GM23248 (cell line): ENCODE measurements at regions not wholly inside any gene's neighbourhood (a gene's known extent, or its start where the extent isn't known, plus 50 kb on each side); places are given as distances from the start of the nearest gene placed in this dataset.

Source experiments
- EZH2 ChIP-seq: fragments of 200-600 bp; sonication (generic); IDR thresholded peaks from 2 replicates; pipeline ENCODE4 v1.6.1; 2018; ENCODE audit warnings: antibody characterized with exemption, mild to moderate bottlenecking; ENCODE audit not compliant: insufficient read depth, poor library complexity, severe bottlenecking
- EZH2phosphoT487 ChIP-seq: fragments of 200-600 bp; sonication (generic); IDR thresholded peaks from 2 replicates; pipeline ENCODE4 v1.6.1; 2018; ENCODE audit warnings: antibody characterized with exemption, moderate library complexity, mild to moderate bottlenecking, low read depth; ENCODE audit not compliant: insufficient read depth

DNA sequence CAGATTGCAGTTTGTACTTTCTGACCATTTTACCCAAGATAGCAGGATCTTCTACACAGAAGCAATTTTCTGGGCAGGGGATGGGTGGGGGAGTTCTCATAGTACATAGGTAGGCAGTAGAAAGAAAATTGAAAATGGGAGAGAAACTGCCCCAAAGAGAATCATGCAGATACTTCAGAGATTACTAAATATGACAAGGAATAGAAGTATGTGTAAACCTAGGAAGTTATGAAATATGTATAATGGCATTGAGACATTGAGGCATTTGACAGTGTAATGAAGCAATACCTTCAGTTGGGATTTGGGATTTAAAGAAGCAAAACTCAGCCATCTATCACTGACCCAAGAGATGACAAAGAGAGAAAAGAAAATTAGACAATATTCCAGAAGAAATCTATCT, 233.0 kb downstream of the PTN start:
- TF ChIP-seq EZH2 (no peak), EZH2phosphoT487 (no peak)
